Activated CD8-positive, alpha-beta T cell treated with anti-CD3 and anti-CD28 coated beads, Interleukin-2, amount 10 ng/mL, durations not matched to agents 7 days and 5 days (primary cell): ENCODE measurements at regions not wholly inside any gene's neighbourhood (a gene's known extent, or its start where the extent isn't known, plus 50 kb on each side); places are given as distances from the start of the nearest gene placed in this dataset.
"Not testable (repeated sequence)": the region's sequence is repeated elsewhere in the genome, so short reads cannot be mapped to it uniquely, and the experiment has no call there.

Source experiments
- ATAC-seq: fragments of 150-1000 bp; cut with Tn5 transposase; one replicate; pipeline ENCODE4 v1.10.0; 2021; ENCODE audit warnings: moderate library complexity
- CTCF ChIA-PET: fragments of 350-600 bp; sonication (Branson Sonifier 250); formaldehyde crosslinking; loops from one replicate; lab custom pipeline; 2021; ENCODE audit warnings: antibody characterized with exemption; lab: Charles Lee
- POLR2A ChIA-PET: fragments of 350-600 bp; sonication (Branson Sonifier 250); formaldehyde crosslinking; loops from one replicate; lab custom pipeline; 2021; ENCODE audit warnings: antibody characterized with exemption; lab: Charles Lee
- DNase-seq: peaks from one replicate; pipeline ENCODE4 v3.0.0-alpha.2; 2020
- H3K27ac Mint-ChIP-seq: one replicate; pipeline ENCODE4 v1.8.0; 2021; ENCODE audit warnings: mild to moderate bottlenecking, mixed read lengths
- H3K27me3 Mint-ChIP-seq: one replicate; pipeline ENCODE4 v1.8.0; 2021; ENCODE audit warnings: low read depth, mixed read lengths
- H3K36me3 Mint-ChIP-seq: one replicate; pipeline ENCODE4 v1.8.0; 2021; ENCODE audit warnings: low read depth, mixed read lengths
- H3K4me1 Mint-ChIP-seq: one replicate; pipeline ENCODE4 v1.8.0; 2021; ENCODE audit warnings: low read depth, mixed read lengths
- H3K4me3 Mint-ChIP-seq: one replicate; pipeline ENCODE4 v1.8.0; 2021; ENCODE audit warnings: mild to moderate bottlenecking, mixed read lengths
- H3K9me3 Mint-ChIP-seq: one replicate; pipeline ENCODE4 v1.8.0; 2022; ENCODE audit warnings: mixed read lengths; ENCODE audit not compliant: insufficient read depth

- H3K27me3 Mint-ChIP-seq = peaks cover 15% of the 10 kb centered on the region
- ChIA-PET CTCF (interaction anchor here (1.1 kb wide), 1 partner anchor 9 kb away, joined by 3 read pairs; no protein-coding TSS in a partner anchor), POLR2A (no interaction called here)
- no peak for ATAC-seq
- H3K4me1 Mint-ChIP-seq = peaks cover 32% of the 10 kb centered on the region
- H3K9me3 Mint-ChIP-seq = no peaks in the 10 kb centered on the region
- peaks cover 2% of the 10 kb centered on the region for H3K36me3 Mint-ChIP-seq
- H3K4me3 Mint-ChIP-seq = no peak overlapping the region
- H3K27ac Mint-ChIP-seq = no peak overlapping the region
- no peak for DNase-seq
Measured at GRCh38 chr6:156427345-156427744, 349.8 kb upstream of the ARID1B start.

DNA sequence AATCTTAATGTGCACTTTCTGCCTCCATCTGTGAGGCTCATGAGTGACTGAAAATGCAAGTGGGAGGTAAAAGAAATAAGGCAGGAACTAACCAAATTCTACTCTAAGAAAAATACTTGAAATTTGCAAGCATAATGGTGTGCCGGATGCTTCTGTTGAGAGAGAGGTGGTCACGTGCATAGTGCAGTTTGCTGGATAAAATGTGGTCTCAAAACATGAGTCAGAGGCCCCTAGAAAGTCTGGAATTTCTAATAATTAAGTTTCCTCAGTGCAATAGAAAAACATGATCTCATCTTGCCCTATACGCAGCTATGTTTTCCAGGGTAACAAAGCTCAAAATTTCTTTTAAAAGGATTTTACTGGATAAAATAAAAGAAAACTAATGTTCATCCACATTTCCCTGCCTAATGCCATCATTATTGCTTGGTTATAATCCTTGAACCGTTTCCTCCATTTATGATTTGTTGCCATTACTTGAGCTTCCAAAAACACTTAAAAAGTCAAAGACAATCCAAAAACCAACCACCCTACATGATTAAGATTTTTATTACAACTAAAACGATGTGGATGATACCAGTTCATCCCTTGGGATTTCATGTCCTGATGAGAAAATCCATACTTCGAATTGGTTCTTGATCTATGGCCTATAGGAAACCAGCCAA is 351.7 kb upstream of the ARID1B start:
- no peak for DNase-seq
- ChIA-PET POLR2A (no interaction called here), CTCF (no interaction called here)
- Mint-ChIP-seq H3K36me3 (peaks cover 2% of the 10 kb centered on the region), H3K4me3 (no peak overlapping the region), H3K9me3 (no peaks in the 10 kb centered on the region), H3K4me1 (peaks cover 38% of the 10 kb centered on the region), H3K27ac (no peak overlapping the region), H3K27me3 (peaks cover 17% of the 10 kb centered on the region)
- no peak for ATAC-seq

DNA sequence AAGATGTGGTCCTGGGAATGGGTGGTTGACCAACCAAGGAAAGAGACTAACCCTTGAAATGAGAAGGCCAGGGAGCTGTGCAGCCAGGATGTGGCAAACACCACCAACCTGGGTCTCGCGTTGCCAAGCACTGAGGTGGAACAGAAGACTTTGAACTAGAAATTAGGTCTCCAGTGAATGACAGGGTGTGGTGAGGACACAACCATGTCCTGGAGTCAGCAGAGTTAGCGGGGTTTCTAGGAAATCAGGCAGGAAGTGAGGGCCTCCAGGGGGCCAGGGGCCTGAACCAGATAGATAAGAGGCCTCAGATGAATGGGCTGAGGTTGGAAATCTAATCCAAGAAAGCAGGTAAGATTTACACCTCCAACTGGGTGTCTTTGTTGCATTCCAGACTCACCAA is 353.3 kb upstream of the ARID1B start:
- peaks cover 2% of the 10 kb centered on the region for H3K36me3 Mint-ChIP-seq
- ATAC-seq (peak; percentile 87), DNase-seq (peak; percentile 83)
- H3K27me3 Mint-ChIP-seq = peaks cover 17% of the 10 kb centered on the region
- no peaks in the 10 kb centered on the region for H3K9me3 Mint-ChIP-seq
- H3K4me3 Mint-ChIP-seq = peak overlapping the region; percentile 55
- ChIA-PET CTCF (interaction anchor here (0.6 kb wide), 1 partner anchor 596 kb away, joined by 3 read pairs; no protein-coding TSS in a partner anchor), POLR2A (no interaction called here)
- peaks cover 38% of the 10 kb centered on the region for H3K4me1 Mint-ChIP-seq
- H3K27ac Mint-ChIP-seq = peak overlapping the region; percentile 82

DNA sequence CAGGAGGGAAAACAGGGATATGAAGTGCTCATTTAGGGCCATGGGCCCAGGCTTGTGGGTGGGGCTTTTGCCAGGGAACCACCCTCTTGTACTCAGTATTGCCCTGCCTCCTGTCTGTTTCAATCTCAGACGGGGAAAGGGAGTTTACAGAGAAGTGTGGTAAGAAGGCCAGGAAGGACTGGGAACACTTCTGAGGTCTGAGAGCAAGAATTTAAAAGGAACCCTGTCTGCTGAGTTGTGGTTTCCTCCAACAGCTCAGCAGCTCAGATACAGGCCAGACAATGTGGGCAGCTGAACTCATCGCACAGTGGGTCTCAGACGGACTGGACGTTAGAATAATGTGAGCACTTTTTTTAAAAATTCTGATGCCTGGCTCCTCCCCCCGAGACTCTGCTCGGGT is 354.1 kb upstream of the ARID1B start:
- H3K9me3 Mint-ChIP-seq = no peaks in the 10 kb centered on the region
- DNase-seq (peak; percentile 35), ATAC-seq (peak; percentile 51)
- H3K4me1 Mint-ChIP-seq = peaks cover 38% of the 10 kb centered on the region
- peaks cover 2% of the 10 kb centered on the region for H3K36me3 Mint-ChIP-seq
- peaks cover 14% of the 10 kb centered on the region for H3K27me3 Mint-ChIP-seq
- H3K27ac Mint-ChIP-seq = peak overlapping the region; percentile 82
- peak overlapping the region; percentile 55 for H3K4me3 Mint-ChIP-seq
- CTCF ChIA-PET = no interaction called here
- POLR2A ChIA-PET = no interaction called here

- H3K27ac Mint-ChIP-seq = no peak overlapping the region
- no peak overlapping the region for H3K4me3 Mint-ChIP-seq
Measured at GRCh38 chr6:156421933-156422332, 355.2 kb upstream of the ARID1B start.

DNA sequence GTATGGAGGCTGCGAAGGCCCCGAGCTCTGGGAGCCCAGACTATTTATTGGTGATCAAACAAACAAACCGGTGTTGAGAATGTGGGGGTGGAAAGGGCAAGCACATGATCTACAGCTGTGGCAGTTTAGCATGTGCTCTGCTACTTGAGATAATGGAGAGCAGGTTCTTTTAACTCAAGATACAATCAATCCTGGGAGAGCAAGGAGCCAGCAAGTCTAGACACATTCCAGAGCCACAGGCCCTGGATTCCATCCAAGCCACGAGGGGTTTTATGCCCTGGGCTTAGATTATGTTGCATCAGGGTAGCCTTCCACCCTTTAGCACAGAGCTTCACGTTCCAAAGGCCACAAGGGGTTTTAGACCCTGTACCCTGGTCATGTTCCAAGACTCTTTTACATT is 355.9 kb upstream of the ARID1B start:
- DNase-seq, ATAC-seq, H3K36me3 Mint-ChIP-seq, CTCF ChIA-PET, H3K27ac Mint-ChIP-seq, H3K9me3 Mint-ChIP-seq, H3K27me3 Mint-ChIP-seq, POLR2A ChIA-PET, H3K4me3 Mint-ChIP-seq: not testable (repeated sequence)
- H3K4me1 Mint-ChIP-seq = peaks cover 38% of the 10 kb centered on the region

More at GRCh38 chr6:156421933-156422332, 355.2 kb upstream of the ARID1B start:
- Mint-ChIP-seq H3K36me3 (peaks cover 2% of the 10 kb centered on the region), H3K9me3 (no peaks in the 10 kb centered on the region), H3K27me3 (peaks cover 10% of the 10 kb centered on the region), H3K4me1 (peaks cover 38% of the 10 kb centered on the region)
- ATAC-seq (no peak), DNase-seq (no peak)
- CTCF ChIA-PET = no interaction called here
- POLR2A ChIA-PET = no interaction called here

GRCh38 chr6:156420172-156420993 is 356.8 kb upstream of the ARID1B start:
- Mint-ChIP-seq H3K36me3 (peaks cover 2% of the 10 kb centered on the region), H3K27ac (no peak overlapping the region), H3K4me3 (no peak overlapping the region), H3K4me1 (peaks cover 35% of the 10 kb centered on the region), H3K9me3 (no peaks in the 10 kb centered on the region), H3K27me3 (peaks cover 11% of the 10 kb centered on the region)
- POLR2A ChIA-PET = no interaction called here
- DNase-seq (no peak), ATAC-seq (no peak)
- CTCF ChIA-PET = no interaction called here

GRCh38 chr6:156419594-156419993 is 357.6 kb upstream of the ARID1B start:
- ATAC-seq (no peak), DNase-seq (no peak)
- Mint-ChIP-seq H3K4me1 (peaks cover 28% of the 10 kb centered on the region), H3K4me3 (no peak overlapping the region), H3K9me3 (no peaks in the 10 kb centered on the region), H3K36me3 (peaks cover 2% of the 10 kb centered on the region), H3K27ac (no peak overlapping the region), H3K27me3 (peaks cover 11% of the 10 kb centered on the region)
- ChIA-PET CTCF (no interaction called here), POLR2A (no interaction called here)

GRCh38 chr6:156418253-156418652 is 358.9 kb upstream of the ARID1B start:
- Mint-ChIP-seq H3K4me3 (no peak overlapping the region), H3K4me1 (peaks cover 14% of the 10 kb centered on the region), H3K27ac (no peak overlapping the region), H3K27me3 (peaks cover 11% of the 10 kb centered on the region), H3K36me3 (peaks cover 2% of the 10 kb centered on the region), H3K9me3 (no peaks in the 10 kb centered on the region)
- ATAC-seq (no peak), DNase-seq (no peak)
- ChIA-PET CTCF (no interaction called here), POLR2A (no interaction called here)

DNA sequence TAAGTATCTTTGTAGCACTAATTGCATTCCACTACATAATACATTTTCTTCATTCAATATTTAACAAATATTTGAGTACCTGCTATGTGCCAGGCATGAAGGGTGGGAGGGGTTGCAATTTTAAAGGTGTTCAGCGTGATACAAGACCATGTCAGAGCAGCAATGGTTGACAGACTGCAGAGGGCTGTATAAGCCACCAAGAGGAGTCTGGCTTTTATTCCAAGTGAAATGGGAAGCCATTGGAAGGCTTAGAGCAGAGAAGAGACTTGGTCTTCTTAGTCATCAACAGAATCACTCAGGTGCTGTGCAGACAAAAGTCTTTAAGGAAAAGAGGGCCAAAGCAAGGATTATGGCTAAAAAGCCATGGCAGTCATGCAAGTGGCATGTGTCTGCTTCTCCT is 360.8 kb upstream of the ARID1B start:
- no peak for ATAC-seq
- Mint-ChIP-seq H3K27ac (no peak overlapping the region), H3K4me1 (no peaks in the 10 kb centered on the region), H3K9me3 (peaks cover 3% of the 10 kb centered on the region), H3K27me3 (peaks cover 11% of the 10 kb centered on the region), H3K36me3 (no peaks in the 10 kb centered on the region), H3K4me3 (no peak overlapping the region)
- CTCF ChIA-PET = no interaction called here
- POLR2A ChIA-PET = no interaction called here
- no peak for DNase-seq

- ChIA-PET CTCF (no interaction called here), POLR2A (no interaction called here)
- H3K27me3 Mint-ChIP-seq = peaks cover 8% of the 10 kb centered on the region
- no peak overlapping the region for H3K27ac Mint-ChIP-seq
- H3K4me3 Mint-ChIP-seq = no peak overlapping the region
- peaks cover 3% of the 10 kb centered on the region for H3K9me3 Mint-ChIP-seq
- H3K4me1 Mint-ChIP-seq = no peaks in the 10 kb centered on the region
- DNase-seq = no peak
- ATAC-seq = no peak
- H3K36me3 Mint-ChIP-seq = no peaks in the 10 kb centered on the region
Measured at GRCh38 chr6:156413154-156413553, 364.0 kb upstream of the ARID1B start.

DNA sequence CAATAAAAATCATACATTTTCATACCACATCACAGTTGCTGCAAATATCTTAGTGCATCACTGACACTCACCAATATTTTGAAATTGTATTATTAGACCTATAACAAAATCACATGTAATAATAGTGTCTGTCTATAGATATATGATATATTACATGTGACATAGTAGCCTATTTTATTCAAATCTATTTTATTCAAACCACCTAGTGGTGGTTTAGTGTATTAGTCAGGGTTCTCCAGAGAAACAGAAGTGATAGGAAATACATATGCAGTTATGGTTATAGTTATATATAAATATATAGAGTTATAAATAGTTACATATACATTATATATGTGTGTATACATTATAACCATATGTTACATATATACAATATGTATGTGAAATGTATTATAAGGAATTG is 366.5 kb upstream of the ARID1B start:
- ATAC-seq = no peak
- DNase-seq = no peak
- H3K4me3 Mint-ChIP-seq = no peak overlapping the region
- CTCF ChIA-PET = no interaction called here
- H3K9me3 Mint-ChIP-seq = peaks cover 3% of the 10 kb centered on the region
- H3K27me3 Mint-ChIP-seq = peaks cover 9% of the 10 kb centered on the region
- POLR2A ChIA-PET = no interaction called here
- H3K36me3 Mint-ChIP-seq = no peaks in the 10 kb centered on the region
- H3K4me1 Mint-ChIP-seq = no peaks in the 10 kb centered on the region
- H3K27ac Mint-ChIP-seq = no peak overlapping the region
